ENCODE measurements at regions not wholly inside any gene's neighbourhood (a gene's known extent, or its start where the extent isn't known, plus 50 kb on each side); places are given as distances from the start of the nearest gene placed in this dataset.
"Not testable (repeated sequence)": the region's sequence is repeated elsewhere in the genome, so short reads cannot be mapped to it uniquely, and the experiment has no call there.

GRCh38 chr4:190121076-190121671 lies 52.4 kb upstream of the DUX4 start:
- H3K79me2 ChIP-seq (ENCODE audit: control insufficient read depth, insufficient read depth, low read length); POLR2A ChIA-PET; H3K27ac ChIP-seq (ENCODE audit: extremely low read depth, low read depth, low read length); H3K27me3 ChIP-seq (ENCODE audit: control insufficient read depth in 2 of 2, insufficient read depth in 2 of 2, low read length in 2 of 2); H3K4me3 ChIP-seq; DNase-seq (ENCODE audit: extremely low read depth in 1 of 4, low spot score in 3 of 4); ATAC-seq; BruUV-seq (replicated peaks); FAIRE-seq; H3K4me2 ChIP-seq (ENCODE audit: insufficient read depth, low read length); intact Hi-C loops (cut with micrococcal nuclease); CTCF ChIA-PET (ENCODE audit: low intra/inter-chr PET ratio); H3K36me3 ChIP-seq (ENCODE audit: control insufficient read depth, insufficient read depth, low read length); H3K9me3 ChIP-seq (replicated peaks; ENCODE audit: control insufficient read depth, insufficient read depth, low read depth, low read length); in situ Hi-C loops (cut with MboI); H3K9me1 ChIP-seq (ENCODE audit: control insufficient read depth, insufficient read depth, low read length); H2AFZ ChIP-seq (ENCODE audit: low read depth, low read length); H4K20me1 ChIP-seq (replicated peaks; ENCODE audit: control insufficient read depth, insufficient read depth, low read length); H3K4me1 ChIP-seq (replicated peaks in 1 of 2; ENCODE audit: control insufficient read depth in 2 of 2, insufficient read depth in 2 of 2, low read length in 2 of 2); H3K9ac ChIP-seq (ENCODE audit: insufficient read depth in 1 of 2, low read depth in 2 of 2, low read length in 2 of 2): not testable (repeated sequence)
- WGBS (ENCODE audit: insufficient coverage, low coverage, missing lambda C conversion rate): no CpG with 5 or more reads among the region's 118 CpGs

GRCh38 chr4:190121759-190122158 lies 51.8 kb upstream of the DUX4 start:
- in situ Hi-C loops (cut with MboI): no loop called here
- Histone ChIP-seq H3K4me3 (no peak overlapping the region), H3K27me3 (ENCODE audit: control insufficient read depth in 2 of 2, insufficient read depth in 2 of 2, low read length in 2 of 2) (no peaks in the 10 kb centered on the region), H3K9me3 (replicated peaks; ENCODE audit: control insufficient read depth, insufficient read depth, low read depth, low read length) (no peaks in the 10 kb centered on the region), H3K36me3 (ENCODE audit: control insufficient read depth, insufficient read depth, low read length) (no peaks in the 10 kb centered on the region), H3K27ac (ENCODE audit: extremely low read depth, low read depth, low read length) (no peak overlapping the region), H3K4me1 (replicated peaks in 1 of 2; ENCODE audit: control insufficient read depth in 2 of 2, insufficient read depth in 2 of 2, low read length in 2 of 2) (no peaks in the 10 kb centered on the region), H3K9me1 (ENCODE audit: control insufficient read depth, insufficient read depth, low read length) (no peaks in the 10 kb centered on the region), H3K79me2 (ENCODE audit: control insufficient read depth, insufficient read depth, low read length) (no peaks in the 10 kb centered on the region), H3K4me2 (ENCODE audit: insufficient read depth, low read length) (no peak overlapping the region), H3K9ac (ENCODE audit: insufficient read depth in 1 of 2, low read depth in 2 of 2, low read length in 2 of 2) (no peak overlapping the region), H4K20me1 (replicated peaks; ENCODE audit: control insufficient read depth, insufficient read depth, low read length) (no peaks in the 10 kb centered on the region), H2AFZ (ENCODE audit: low read depth, low read length) (no peak overlapping the region)
- intact Hi-C loops (cut with micrococcal nuclease): no loop called here
- BruUV-seq (replicated peaks): no TSS peak
- 86% methylated on average over 11 of the region's 70 CpGs for WGBS (ENCODE audit: insufficient coverage, low coverage, missing lambda C conversion rate)
- ChIA-PET CTCF (ENCODE audit: low intra/inter-chr PET ratio) (no interaction called here), POLR2A (no interaction called here)
- FAIRE-seq (no peak), DNase-seq (ENCODE audit: extremely low read depth in 1 of 4, low spot score in 3 of 4) (no peak), ATAC-seq (no peak)
- no peak for TF ChIP-seq ZBTB34 (CRISPR knock-in tag; IDR thresholded peaks at IDR 0.05)
- no peak for TF ChIP-seq BDP1 (IDR thresholded peaks at IDR 0.05; ENCODE audit: insufficient read depth, insufficient read length)
- TF ChIP-seq ZNF696 (CRISPR knock-in tag; conservative IDR thresholded peaks at IDR 0.05): no peak
- no peak for TF ChIP-seq ZNF77 (CRISPR knock-in tag; IDR thresholded peaks at IDR 0.05)
- TF ChIP-seq CBFB (CRISPR knock-in tag; IDR thresholded peaks at IDR 0.05): no peak
- TF ChIP-seq SAFB (IDR thresholded peaks at IDR 0.05; ENCODE audit: borderline replicate concordance, low read depth, low read length): no peak
- TF ChIP-seq MCM7 (IDR thresholded peaks at IDR 0.05): no peak
- no peak for TF ChIP-seq ZNF239 (CRISPR knock-in tag; IDR thresholded peaks at IDR 0.05)
- TF ChIP-seq E2F3 (CRISPR knock-in tag; IDR thresholded peaks at IDR 0.05): no peak
- no peak for TF ChIP-seq CTBP1 (IDR thresholded peaks at IDR 0.05; ENCODE audit: borderline replicate concordance)
- no peak for TF ChIP-seq ZNF277 (CRISPR knock-in tag; IDR thresholded peaks at IDR 0.05; ENCODE audit: borderline replicate concordance)
- no peak for TF ChIP-seq ZNF717 (CRISPR knock-in tag; IDR thresholded peaks at IDR 0.05)
- TF ChIP-seq JUNB (CRISPR knock-in tag; conservative IDR thresholded peaks at IDR 0.05): no peak
- TF ChIP-seq SUPT5H (IDR thresholded peaks at IDR 0.05): no peak
- TF ChIP-seq ID3 (CRISPR knock-in tag; IDR thresholded peaks at IDR 0.05): no peak
- no peak for TF ChIP-seq ID3 (tag; IDR thresholded peaks at IDR 0.05)
- no peak for TF ChIP-seq PHTF2 (CRISPR knock-in tag; IDR thresholded peaks at IDR 0.05)
